A549 (cell line): ENCODE measurements at regions not wholly inside any gene's neighbourhood (a gene's known extent, or its start where the extent isn't known, plus 50 kb on each side); places are given as distances from the start of the nearest gene placed in this dataset.

ENCODE experiments used
- RAD21 ChIP-seq, 2 experiments: fragments of >200 bp in 1 of 2; sonication (Bioruptor Twin) in 1 of 2; formaldehyde crosslinking in 1 of 2; IDR thresholded peaks in 1 of 2; conservative IDR thresholded peaks in 1 of 2; 2 replicates in 1 of 2; 3 replicates in 1 of 2; pipeline ENCODE4 v1.6.1; 2012 to 2018; ENCODE audit warnings: inconsistent platforms in 1 of 2
- RFX5 ChIP-seq: fragments of 450-650 bp; IDR thresholded peaks from 2 replicates; pipeline ENCODE4 v1.7.1; 2014; ENCODE audit warnings: antibody characterized with exemption, mild to moderate bottlenecking, moderate library complexity
- TF ChIP-seq, protein P1 (sequence below): IDR thresholded peaks from 2 replicates; pipeline ENCODE4 v1.6.1; 2012

DNA sequence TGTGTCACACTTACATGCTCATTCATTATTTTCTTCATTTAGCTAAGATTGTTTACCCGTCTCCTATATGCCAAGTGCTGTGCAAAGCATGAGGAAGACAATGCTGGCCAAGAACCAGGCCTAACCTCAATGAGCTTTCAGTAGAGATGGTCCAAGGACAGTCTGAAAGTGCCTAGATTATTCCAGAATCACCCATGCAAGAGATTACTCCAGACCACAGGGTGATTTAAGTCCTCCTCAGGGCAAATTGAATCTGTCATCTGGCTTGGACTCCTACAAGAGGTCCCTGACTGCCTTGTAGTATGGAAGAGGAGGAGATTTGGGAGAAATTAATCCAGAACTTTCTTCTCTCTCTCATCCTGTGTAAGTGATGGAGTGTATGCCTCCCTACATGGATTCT lies 99.4 kb upstream of the NDP start:
- TF ChIP-seq, protein P1, sequence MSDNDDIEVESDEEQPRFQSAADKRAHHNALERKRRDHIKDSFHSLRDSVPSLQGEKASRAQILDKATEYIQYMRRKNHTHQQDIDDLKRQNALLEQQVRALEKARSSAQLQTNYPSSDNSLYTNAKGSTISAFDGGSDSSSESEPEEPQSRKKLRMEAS: no peak
- TF ChIP-seq RAD21 (conservative IDR thresholded peaks at IDR 0.05 in 1 of 2, IDR thresholded peaks at IDR 0.05 in 1 of 2): no peak
- TF ChIP-seq RFX5: no peak
